NT2/D1 (cell line): ENCODE measurements at regions not wholly inside any gene's neighbourhood (a gene's known extent, or its start where the extent isn't known, plus 50 kb on each side); places are given as distances from the start of the nearest gene placed in this dataset.

Experiments
- DNase-seq: peaks from one replicate; pipeline ENCODE4 v3.0.0-alpha.2; 2011; ENCODE audit warnings: low read depth, low spot score
- H3K27me3 ChIP-seq: 2 replicates; pipeline ENCODE4 v1.6.0; 2011; ENCODE audit warnings: mild to moderate bottlenecking; ENCODE audit not compliant: insufficient read length, insufficient read depth
- H3K36me3 ChIP-seq: 2 replicates; pipeline ENCODE4 v1.6.1; 2011; ENCODE audit warnings: mild to moderate bottlenecking, low read length, mixed read lengths; ENCODE audit not compliant: insufficient read depth, insufficient read length
- H3K4me1 ChIP-seq: 2 replicates; pipeline ENCODE4 v1.5.1; 2011; ENCODE audit not compliant: insufficient read depth, insufficient read length
- H3K4me3 ChIP-seq: 2 replicates; pipeline ENCODE4 v1.5.1; 2011; ENCODE audit warnings: low read depth; ENCODE audit not compliant: insufficient read length
- H3K9ac ChIP-seq: 2 replicates; pipeline ENCODE4 v1.6.0; 2011; ENCODE audit warnings: low read depth; ENCODE audit not compliant: insufficient read length
- H3K9me3 ChIP-seq: 2 replicates; pipeline ENCODE4 v1.5.1; 2011; ENCODE audit warnings: mild to moderate bottlenecking, low read length; ENCODE audit not compliant: insufficient read depth
- SUZ12 ChIP-seq: IDR thresholded peaks from 2 replicates; pipeline ENCODE4 v1.6.1; 2011; ENCODE audit not compliant: insufficient read length, insufficient read depth; ENCODE audit errors: extremely low read depth
- YY1 ChIP-seq: IDR thresholded peaks from 2 replicates; pipeline ENCODE4 v1.6.1; 2011; ENCODE audit not compliant: insufficient read length, insufficient read depth
- ZNF274 ChIP-seq: IDR thresholded peaks from 2 replicates; pipeline ENCODE4 v1.6.1; 2011; ENCODE audit warnings: mild to moderate bottlenecking, low read depth, low read length

DNA sequence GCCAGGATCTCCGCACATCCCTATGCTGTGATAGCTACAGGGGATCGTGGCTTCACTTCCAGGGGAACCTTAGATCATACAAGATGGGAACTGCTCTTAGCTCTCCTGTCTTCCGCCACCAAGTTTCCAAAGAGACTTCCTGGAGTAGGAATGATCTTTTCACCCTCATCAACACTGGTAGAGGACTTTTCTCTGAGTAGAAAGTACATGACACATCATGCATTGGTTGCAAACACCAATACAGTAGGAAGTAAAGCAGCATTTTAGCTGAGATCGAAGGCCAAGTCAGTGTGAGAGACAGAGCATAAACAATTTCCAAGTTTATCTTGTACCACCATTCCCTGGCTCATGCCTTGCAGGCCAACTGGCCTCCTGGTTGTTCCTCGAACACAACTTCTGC, 113.1 kb upstream of the NEDD9 start:
- Histone ChIP-seq H3K36me3 (no peaks in the 10 kb centered on the region), H3K9me3 (no peaks in the 10 kb centered on the region), H3K4me1 (no peaks in the 10 kb centered on the region), H3K4me3 (no peak overlapping the region), H3K9ac (no peak overlapping the region), H3K27me3 (no peaks in the 10 kb centered on the region)
- no peak for TF ChIP-seq YY1
- TF ChIP-seq ZNF274: no peak
- no peak for TF ChIP-seq SUZ12
- DNase-seq: no peak

GRCh38 chr6:11343963-11344723, 111.7 kb upstream of the NEDD9 start:
- Histone ChIP-seq H3K36me3 (no peaks in the 10 kb centered on the region), H3K4me1 (no peaks in the 10 kb centered on the region), H3K27me3 (no peaks in the 10 kb centered on the region), H3K4me3 (no peak overlapping the region), H3K9ac (no peak overlapping the region), H3K9me3 (no peaks in the 10 kb centered on the region)
- no peak for DNase-seq
- no peak for TF ChIP-seq SUZ12
- no peak for TF ChIP-seq YY1
- no peak for TF ChIP-seq ZNF274

DNA sequence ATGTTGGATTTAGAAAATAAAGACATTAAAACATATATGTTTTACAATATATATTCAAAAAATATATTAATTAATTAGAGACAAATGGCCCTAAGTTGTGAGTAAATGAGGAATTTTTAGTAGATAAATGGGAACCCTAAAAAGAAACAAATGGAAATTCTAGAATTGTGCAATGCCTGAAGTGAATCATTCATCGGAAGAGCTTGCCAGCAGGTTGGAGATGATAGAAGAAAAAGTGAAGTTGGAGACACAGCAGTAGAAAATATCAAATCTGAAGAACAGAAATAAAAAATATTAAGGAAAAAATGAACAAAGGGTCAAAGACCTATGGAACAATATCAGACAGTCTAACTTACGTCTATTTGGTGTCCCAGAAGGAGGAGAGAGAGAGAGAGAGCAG, 109.4 kb upstream of the NEDD9 start:
- Histone ChIP-seq H3K4me1 (no peaks in the 10 kb centered on the region), H3K4me3 (no peak overlapping the region), H3K27me3 (no peaks in the 10 kb centered on the region), H3K9me3 (no peaks in the 10 kb centered on the region), H3K36me3 (no peaks in the 10 kb centered on the region), H3K9ac (no peak overlapping the region)
- DNase-seq: no peak
- TF ChIP-seq YY1: no peak
- no peak for TF ChIP-seq ZNF274
- TF ChIP-seq SUZ12: no peak

- TF ChIP-seq ZNF274 (no peak), SUZ12 (no peak), YY1 (no peak)
- no peak overlapping the region for H3K9ac ChIP-seq
- no peaks in the 10 kb centered on the region for H3K36me3 ChIP-seq
- no peak overlapping the region for H3K4me3 ChIP-seq
- H3K9me3 ChIP-seq: no peaks in the 10 kb centered on the region
- no peak for DNase-seq
- no peaks in the 10 kb centered on the region for H3K27me3 ChIP-seq
- no peaks in the 10 kb centered on the region for H3K4me1 ChIP-seq
Observed at GRCh38 chr6:11341303-11341702, 108.8 kb upstream of the NEDD9 start.

DNA sequence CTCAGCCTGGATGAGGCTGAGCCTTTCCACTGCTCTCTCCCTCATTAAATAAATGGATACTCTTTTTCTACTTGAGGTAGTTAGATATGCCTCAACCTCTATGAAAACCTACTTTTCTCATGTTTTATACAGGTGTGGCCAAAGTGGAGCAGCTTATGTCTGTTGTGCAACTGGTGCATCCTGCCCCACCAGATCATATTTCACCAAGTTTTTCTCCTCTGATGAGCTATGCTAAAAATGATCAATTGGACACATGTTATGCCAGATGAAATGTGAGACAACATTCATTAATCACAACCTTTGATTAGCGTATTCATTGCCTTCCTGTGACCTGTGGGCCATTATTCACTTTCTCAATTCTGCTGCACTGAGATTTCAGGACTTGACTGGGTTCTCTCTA, 106.9 kb upstream of the NEDD9 start:
- TF ChIP-seq ZNF274: no peak
- TF ChIP-seq YY1: no peak
- TF ChIP-seq SUZ12: no peak
- DNase-seq: no peak
- Histone ChIP-seq H3K27me3 (no peaks in the 10 kb centered on the region), H3K4me1 (no peaks in the 10 kb centered on the region), H3K36me3 (no peaks in the 10 kb centered on the region), H3K9ac (no peak overlapping the region), H3K9me3 (no peaks in the 10 kb centered on the region), H3K4me3 (no peak overlapping the region)

GRCh38 chr6:11337306-11337705, 104.8 kb upstream of the NEDD9 start:
- no peaks in the 10 kb centered on the region for H3K9me3 ChIP-seq
- TF ChIP-seq SUZ12 (no peak), ZNF274 (no peak), YY1 (no peak)
- no peaks in the 10 kb centered on the region for H3K27me3 ChIP-seq
- no peaks in the 10 kb centered on the region for H3K36me3 ChIP-seq
- H3K4me1 ChIP-seq: no peaks in the 10 kb centered on the region
- DNase-seq: no peak
- no peak overlapping the region for H3K4me3 ChIP-seq
- no peak overlapping the region for H3K9ac ChIP-seq

- Histone ChIP-seq H3K9ac (no peak overlapping the region), H3K36me3 (no peaks in the 10 kb centered on the region), H3K4me3 (no peak overlapping the region), H3K9me3 (no peaks in the 10 kb centered on the region), H3K27me3 (no peaks in the 10 kb centered on the region), H3K4me1 (no peaks in the 10 kb centered on the region)
- DNase-seq: no peak
- TF ChIP-seq ZNF274: no peak
- no peak for TF ChIP-seq SUZ12
- no peak for TF ChIP-seq YY1
Observed at GRCh38 chr6:11335826-11336225, 103.4 kb upstream of the NEDD9 start.
